ENCODE measurements at regions not wholly inside any gene's neighbourhood (a gene's known extent, or its start where the extent isn't known, plus 50 kb on each side); places are given as distances from the start of the nearest gene placed in this dataset.
A peak's percentile ranks its signal among the peaks of the same experiment; 100 is the strongest.

DNA sequence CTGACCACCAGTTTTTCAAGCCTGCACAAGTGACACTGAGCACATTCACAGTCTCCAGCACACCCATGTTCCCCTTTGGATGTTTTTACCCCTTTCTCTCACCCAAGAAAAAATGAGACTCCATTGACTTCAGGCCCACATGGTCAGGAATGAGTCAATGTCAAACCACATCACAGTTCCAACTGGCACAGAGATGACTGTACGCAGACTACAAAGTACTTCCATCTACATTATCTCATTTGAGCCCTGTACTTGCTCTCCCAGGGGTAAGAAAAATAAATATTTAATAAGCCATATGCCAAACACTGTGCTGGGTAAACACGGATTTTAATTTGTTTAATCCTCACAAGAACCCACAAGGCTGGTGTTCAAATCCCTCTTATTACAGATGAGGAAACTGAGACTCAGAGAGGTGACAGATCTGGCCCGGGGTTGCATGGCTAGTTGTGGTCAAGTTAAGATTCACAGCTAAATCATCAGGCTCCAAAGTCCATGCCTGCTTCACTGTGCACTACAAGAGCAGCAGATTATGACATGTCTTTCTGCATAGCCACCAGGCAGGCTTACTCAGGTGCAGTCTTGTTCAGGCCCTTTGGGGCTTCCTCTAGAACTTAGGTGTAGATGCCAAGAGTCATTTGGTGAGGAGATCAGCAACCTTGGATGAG, 106.1 kb downstream of the TXNL1 start:
- TF ChIP-seq POLR2AphosphoS5 (IDR thresholded peaks at IDR 0.05) (no peak), POLR2A (IDR thresholded peaks at IDR 0.05; ENCODE audit: low read depth) (no peak), EP300 (IDR thresholded peaks at IDR 0.05) (no peak)
- TF ChIP-seq, protein P1, sequence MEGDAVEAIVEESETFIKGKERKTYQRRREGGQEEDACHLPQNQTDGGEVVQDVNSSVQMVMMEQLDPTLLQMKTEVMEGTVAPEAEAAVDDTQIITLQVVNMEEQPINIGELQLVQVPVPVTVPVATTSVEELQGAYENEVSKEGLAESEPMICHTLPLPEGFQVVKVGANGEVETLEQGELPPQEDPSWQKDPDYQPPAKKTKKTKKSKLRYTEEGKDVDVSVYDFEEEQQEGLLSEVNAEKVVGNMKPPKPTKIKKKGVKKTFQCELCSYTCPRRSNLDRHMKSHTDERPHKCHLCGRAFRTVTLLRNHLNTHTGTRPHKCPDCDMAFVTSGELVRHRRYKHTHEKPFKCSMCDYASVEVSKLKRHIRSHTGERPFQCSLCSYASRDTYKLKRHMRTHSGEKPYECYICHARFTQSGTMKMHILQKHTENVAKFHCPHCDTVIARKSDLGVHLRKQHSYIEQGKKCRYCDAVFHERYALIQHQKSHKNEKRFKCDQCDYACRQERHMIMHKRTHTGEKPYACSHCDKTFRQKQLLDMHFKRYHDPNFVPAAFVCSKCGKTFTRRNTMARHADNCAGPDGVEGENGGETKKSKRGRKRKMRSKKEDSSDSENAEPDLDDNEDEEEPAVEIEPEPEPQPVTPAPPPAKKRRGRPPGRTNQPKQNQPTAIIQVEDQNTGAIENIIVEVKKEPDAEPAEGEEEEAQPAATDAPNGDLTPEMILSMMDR (IDR thresholded peaks at IDR 0.05) = no peak
- Histone ChIP-seq H3K4me3 (no peak overlapping the region), H3K36me3 (no peaks in the 10 kb centered on the region), H3K27me3 (no peaks in the 10 kb centered on the region), H3K27ac (replicated peaks in 1 of 4) (no peak overlapping the region), H3K4me1 (no peaks in the 10 kb centered on the region), H3K9me3 (no peaks in the 10 kb centered on the region)
- peak; percentile 14 for DNase-seq (ENCODE audit: extremely low spot score)
- 50% methylated on average over 3 of the region's 3 CpGs for WGBS
- intact Hi-C loops (cut with DNase I) = no loop called here

DNA sequence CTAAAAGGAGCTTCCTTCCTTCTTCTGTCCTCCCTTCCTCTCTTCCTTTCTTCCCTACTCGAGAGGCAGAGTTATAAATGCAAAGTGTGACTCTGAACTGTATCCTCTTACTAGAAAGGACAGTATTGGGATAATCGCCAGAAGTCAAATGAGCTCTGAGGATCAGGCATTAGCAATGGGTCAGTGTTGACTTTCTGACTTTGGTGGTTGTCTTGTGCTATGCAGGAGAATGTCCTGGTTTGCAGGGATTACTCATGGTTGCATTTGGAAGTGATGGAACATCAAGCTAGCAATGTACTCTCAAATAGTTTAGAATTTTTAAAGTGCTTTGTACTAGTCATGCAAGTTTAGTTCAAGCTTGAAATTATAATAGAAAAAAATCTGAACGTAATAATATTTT, 115.6 kb downstream of the TXNL1 start:
- H3K36me3 ChIP-seq = no peaks in the 10 kb centered on the region
- intact Hi-C loops (cut with DNase I) = no loop called here
- H3K4me3 ChIP-seq = no peak overlapping the region
- peak; percentile 72 for DNase-seq (ENCODE audit: extremely low spot score)
- no peaks in the 10 kb centered on the region for H3K27me3 ChIP-seq
- TF ChIP-seq, protein P1 (IDR thresholded peaks at IDR 0.05) = no peak
- TF ChIP-seq POLR2AphosphoS5 (IDR thresholded peaks at IDR 0.05) = no peak
- TF ChIP-seq POLR2A (IDR thresholded peaks at IDR 0.05; ENCODE audit: low read depth) = no peak
- TF ChIP-seq EP300 (IDR thresholded peaks at IDR 0.05) = no peak
- peaks cover 0 to 4% (median 0%) of the 10 kb centered on the region in 4 donors for H3K9me3 ChIP-seq
- no peak overlapping the region for H3K27ac ChIP-seq (replicated peaks in 1 of 4)
- H3K4me1 ChIP-seq = no peaks in the 10 kb centered on the region
- WGBS = 64% methylated on average over 3 of the region's 3 CpGs

DNA sequence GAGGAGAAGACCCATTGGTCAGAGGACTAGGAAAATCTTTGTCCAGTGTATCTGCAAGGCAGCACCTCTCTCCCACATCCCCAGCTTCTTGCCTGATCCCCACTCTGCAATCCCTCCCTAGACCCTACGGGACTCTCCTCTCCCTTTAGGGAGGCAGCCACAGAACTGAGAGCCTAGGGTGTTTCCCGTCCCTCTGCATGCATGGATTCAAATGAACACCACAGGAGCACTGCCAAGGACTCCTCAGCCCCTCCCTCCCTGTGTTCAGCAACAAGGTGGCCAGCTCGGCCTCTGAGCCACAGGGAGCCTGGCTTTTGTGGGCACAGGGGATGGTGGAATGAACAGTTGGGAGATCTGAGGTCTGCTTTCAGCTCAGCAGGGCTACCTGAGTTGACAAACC, 117.1 kb downstream of the TXNL1 start:
- peaks cover 0 to 2% (median 0%) of the 10 kb centered on the region in 4 donors for H3K4me1 ChIP-seq
- H3K4me3 ChIP-seq = no peak overlapping the region
- peak; percentile 39 for DNase-seq (ENCODE audit: extremely low spot score)
- no peaks in the 10 kb centered on the region for H3K36me3 ChIP-seq
- H3K27ac ChIP-seq (replicated peaks in 1 of 4) = no peak overlapping the region
- TF ChIP-seq POLR2A (IDR thresholded peaks at IDR 0.05; ENCODE audit: low read depth) = no peak
- TF ChIP-seq, protein P1 (IDR thresholded peaks at IDR 0.05) = no peak
- TF ChIP-seq POLR2AphosphoS5 (IDR thresholded peaks at IDR 0.05) = no peak
- no peak for TF ChIP-seq EP300 (IDR thresholded peaks at IDR 0.05)
- H3K27me3 ChIP-seq = no peaks in the 10 kb centered on the region
- 85% methylated on average over 2 of the region's 3 CpGs for WGBS
- no peaks in the 10 kb centered on the region for H3K9me3 ChIP-seq
- intact Hi-C loops (cut with DNase I) = no loop called here

DNA sequence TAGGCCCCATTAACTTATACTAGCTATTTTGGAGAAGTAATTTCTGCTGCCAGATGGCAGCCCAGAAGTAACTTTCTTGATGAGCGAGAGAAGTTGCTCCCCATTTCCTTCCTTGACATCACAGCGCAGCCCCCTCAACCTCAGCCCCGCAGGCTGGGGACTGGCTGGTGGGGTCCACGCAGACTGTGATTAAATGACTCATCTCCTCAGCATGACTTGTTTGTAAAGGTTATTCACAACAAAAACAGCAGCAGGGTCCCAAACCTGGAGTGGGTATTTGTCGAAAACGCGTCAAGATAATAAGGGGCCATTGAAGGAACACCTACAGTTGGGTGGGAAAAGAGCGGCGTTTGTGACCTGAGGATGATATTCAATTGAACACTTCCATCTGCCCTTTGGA, 120.6 kb downstream of the TXNL1 start:
- 91% methylated on average over 9 of the region's 9 CpGs for WGBS
- no peak overlapping the region for H3K4me3 ChIP-seq
- H3K27ac ChIP-seq (replicated peaks in 1 of 4) = no peak overlapping the region
- peaks cover 0 to 2% (median 0%) of the 10 kb centered on the region in 4 donors for H3K4me1 ChIP-seq
- no peaks in the 10 kb centered on the region for H3K27me3 ChIP-seq
- peak; percentile 91 for DNase-seq (ENCODE audit: extremely low spot score)
- H3K36me3 ChIP-seq = no peaks in the 10 kb centered on the region
- TF ChIP-seq POLR2AphosphoS5 (IDR thresholded peaks at IDR 0.05) (no peak), POLR2A (IDR thresholded peaks at IDR 0.05; ENCODE audit: low read depth) (no peak), EP300 (IDR thresholded peaks at IDR 0.05) (no peak)
- H3K9me3 ChIP-seq = no peaks in the 10 kb centered on the region
- intact Hi-C loops (cut with DNase I) = no loop called here

DNA sequence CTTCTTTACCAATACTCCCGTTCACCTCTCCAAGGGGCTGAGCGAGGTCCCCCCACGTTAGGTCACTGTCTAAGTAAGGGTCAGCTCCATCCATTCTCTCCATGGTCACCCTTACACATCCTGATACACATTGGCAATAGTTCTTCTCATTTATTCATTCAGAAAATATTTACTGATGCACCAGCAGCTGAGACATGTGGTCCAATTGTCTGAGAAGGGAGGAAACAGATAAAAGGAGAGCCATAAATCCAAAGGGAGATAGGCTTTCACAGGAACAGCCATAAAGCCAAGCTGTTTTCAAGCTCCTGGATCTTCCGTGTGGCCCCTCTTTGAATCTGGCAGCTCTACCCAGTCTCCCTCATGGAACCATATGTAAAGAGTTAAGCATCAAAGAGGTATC, 121.2 kb downstream of the TXNL1 start:
- Histone ChIP-seq H3K4me3 (no peak overlapping the region), H3K27me3 (no peaks in the 10 kb centered on the region), H3K4me1 (peaks cover 0 to 2% (median 0%) of the 10 kb centered on the region in 4 donors), H3K27ac (replicated peaks in 1 of 4) (no peak overlapping the region), H3K9me3 (no peaks in the 10 kb centered on the region), H3K36me3 (no peaks in the 10 kb centered on the region)
- TF ChIP-seq POLR2A (IDR thresholded peaks at IDR 0.05; ENCODE audit: low read depth) (no peak), EP300 (IDR thresholded peaks at IDR 0.05) (no peak), POLR2AphosphoS5 (IDR thresholded peaks at IDR 0.05) (no peak)
- TF ChIP-seq, protein P1 (IDR thresholded peaks at IDR 0.05) = no peak
- DNase-seq (ENCODE audit: extremely low spot score) = peak; percentile 31
- WGBS = 95% methylated on average over 4 of the region's 4 CpGs
- intact Hi-C loops (cut with DNase I) = no loop called here
